GM19452 (cell line): ENCODE measurements at regions not wholly inside any gene's neighbourhood (a gene's known extent, or its start where the extent isn't known, plus 50 kb on each side); places are given as distances from the start of the nearest gene placed in this dataset.
"Not testable (repeated sequence)": the region's sequence is repeated elsewhere in the genome, so short reads cannot be mapped to it uniquely, and the experiment has no call there.

Experiments
- ATAC-seq: cut with Tn5 transposase; IDR thresholded peaks from one replicate; pipeline ENCODE4 v1.9.1; 2021; ENCODE audit not compliant: unreplicated experiment

GRCh38 chr17:77798481-77798880, 160.0 kb upstream of the TNRC6C start:
- no peak for ATAC-seq

GRCh38 chr17:77800816-77801215, 157.7 kb upstream of the TNRC6C start:
- ATAC-seq: no peak

- ATAC-seq: no peak
Measured at GRCh38 chr17:77801545-77802332, 156.8 kb upstream of the TNRC6C start.

- no peak for ATAC-seq
Measured at GRCh38 chr17:77802333-77802615, 156.2 kb upstream of the TNRC6C start.

- no peak for ATAC-seq
Measured at GRCh38 chr17:77802811-77803220, 155.7 kb upstream of the TNRC6C start.

- no peak for ATAC-seq
Measured at GRCh38 chr17:77803726-77804125, 154.8 kb upstream of the TNRC6C start.

GRCh38 chr17:77804796-77805426, 153.6 kb upstream of the TNRC6C start:
- ATAC-seq: no peak

- not testable (repeated sequence) for ATAC-seq
Measured at GRCh38 chr17:77805970-77806369, 152.5 kb upstream of the TNRC6C start.

GRCh38 chr17:77807051-77807745, 151.3 kb upstream of the TNRC6C start:
- no peak for ATAC-seq

GRCh38 chr17:77807746-77808441, 150.6 kb upstream of the TNRC6C start:
- no peak for ATAC-seq

- no peak for ATAC-seq
Measured at GRCh38 chr17:77808686-77809425, 149.6 kb upstream of the TNRC6C start.

GRCh38 chr17:77809814-77810213, 148.7 kb upstream of the TNRC6C start:
- ATAC-seq: no peak

- no peak for ATAC-seq
Measured at GRCh38 chr17:77810536-77810935, 148.0 kb upstream of the TNRC6C start.

- ATAC-seq: no peak
Measured at GRCh38 chr17:77811521-77811920, 147.0 kb upstream of the TNRC6C start.

GRCh38 chr17:77814091-77814772, 144.3 kb upstream of the TNRC6C start:
- ATAC-seq: no peak

- no peak for ATAC-seq
Measured at GRCh38 chr17:77815127-77815905, 143.2 kb upstream of the TNRC6C start.

GRCh38 chr17:77817953-77818352, 140.6 kb upstream of the TNRC6C start:
- no peak for ATAC-seq

GRCh38 chr17:77819497-77819896, 139.0 kb upstream of the TNRC6C start:
- no peak for ATAC-seq

GRCh38 chr17:77821114-77821513, 137.4 kb upstream of the TNRC6C start:
- no peak for ATAC-seq
